ACC112 (cell line): ENCODE measurements at regions not wholly inside any gene's neighbourhood (a gene's known extent, or its start where the extent isn't known, plus 50 kb on each side); places are given as distances from the start of the nearest gene placed in this dataset.
"Not testable (repeated sequence)": the region's sequence is repeated elsewhere in the genome, so short reads cannot be mapped to it uniquely, and the experiment has no call there.

Experiments used
- H2AFZ ChIP-seq: fragments of 200-600 bp; sonication (generic); one replicate; pipeline ENCODE4 v1.6.0; 2017; ENCODE audit warnings: antibody characterized with exemption, low read length; ENCODE audit not compliant: unreplicated experiment
- H3K27ac ChIP-seq: fragments of 200-600 bp; sonication (generic); 2 replicates; pipeline ENCODE4 v1.5.1; 2014; ENCODE audit warnings: low read depth, mild to moderate bottlenecking, antibody characterized with exemption, low read length, moderate library complexity
- H3K27me3 ChIP-seq: fragments of 200-600 bp; sonication (generic); 2 replicates; pipeline ENCODE4 v1.6.1; 2014; ENCODE audit warnings: mild to moderate bottlenecking, antibody characterized with exemption, low read length, moderate library complexity, mixed read lengths; ENCODE audit not compliant: insufficient read depth
- H3K36me3 ChIP-seq: fragments of 200-600 bp; sonication (generic); 2 replicates; pipeline ENCODE4 v1.6.1; 2016; ENCODE audit warnings: mild to moderate bottlenecking, antibody characterized with exemption, low read length, moderate library complexity, mixed read lengths; ENCODE audit not compliant: insufficient read depth
- H3K4me1 ChIP-seq: fragments of 200-600 bp; sonication (generic); one replicate; pipeline ENCODE4 v1.6.1; 2016; ENCODE audit warnings: low read length, mixed read lengths; ENCODE audit not compliant: insufficient read depth, unreplicated experiment, control insufficient read depth
- H3K4me3 ChIP-seq: fragments of 200-600 bp; sonication (generic); 2 replicates; pipeline ENCODE4 v1.5.1; 2014; ENCODE audit warnings: mild to moderate bottlenecking, low read depth, low read length
- H3K79me2 ChIP-seq: fragments of 200-600 bp; sonication (generic); one replicate; pipeline ENCODE4 v1.6.0; 2016; ENCODE audit warnings: low read length; ENCODE audit not compliant: control insufficient read depth, unreplicated experiment, insufficient read depth

DNA sequence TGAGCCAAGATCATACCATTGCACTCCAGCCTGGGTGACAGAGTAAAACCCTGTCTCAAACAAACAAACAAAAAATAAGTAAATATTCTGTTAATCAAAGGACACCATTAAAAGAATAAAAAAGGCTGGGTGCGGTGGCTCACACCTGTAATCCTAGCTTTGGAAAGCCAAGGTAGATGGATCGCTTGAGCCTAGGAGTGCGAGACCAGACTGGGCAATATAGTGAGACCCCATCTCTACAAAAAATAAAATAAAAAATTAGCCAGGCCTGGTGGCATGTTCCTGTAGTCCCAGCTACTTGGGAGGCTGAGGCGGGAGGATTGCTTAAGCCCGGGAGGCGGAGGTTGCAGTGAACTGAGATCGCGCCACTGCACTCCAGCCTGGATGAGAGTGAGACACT is 84.1 kb downstream of the GLUL start:
- H3K27me3 ChIP-seq, H3K27ac ChIP-seq, H3K79me2 ChIP-seq: not testable (repeated sequence)

DNA sequence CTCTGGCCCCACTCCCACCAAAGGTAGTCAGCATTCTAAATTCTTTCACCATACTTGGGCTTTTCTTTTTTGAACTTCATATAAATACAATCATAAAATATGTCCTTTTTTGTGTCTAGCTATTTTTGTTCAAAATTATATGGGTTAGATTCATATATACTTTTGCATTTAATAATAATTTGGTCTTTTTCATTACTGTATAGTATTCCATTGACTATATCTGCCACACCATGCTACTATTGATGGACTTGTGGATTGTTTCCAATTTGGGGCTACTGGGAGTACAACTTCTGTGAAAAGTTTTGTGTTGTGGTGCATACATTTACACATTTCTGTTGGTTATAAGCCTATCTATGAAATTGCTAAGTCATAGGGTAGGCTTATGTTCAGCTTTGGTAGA is 85.7 kb downstream of the GLUL start:
- Histone ChIP-seq H3K27me3 (no peaks in the 10 kb centered on the region), H3K36me3 (no peaks in the 10 kb centered on the region), H3K79me2 (no peaks in the 10 kb centered on the region), H3K4me3 (no peak overlapping the region), H3K4me1 (no peaks in the 10 kb centered on the region), H2AFZ (no peak overlapping the region), H3K27ac (no peak overlapping the region)

More for the DNA sequence above, 84.1 kb downstream of the GLUL start:
- H3K36me3 ChIP-seq, H2AFZ ChIP-seq, H3K4me3 ChIP-seq, H3K4me1 ChIP-seq: not testable (repeated sequence)

DNA sequence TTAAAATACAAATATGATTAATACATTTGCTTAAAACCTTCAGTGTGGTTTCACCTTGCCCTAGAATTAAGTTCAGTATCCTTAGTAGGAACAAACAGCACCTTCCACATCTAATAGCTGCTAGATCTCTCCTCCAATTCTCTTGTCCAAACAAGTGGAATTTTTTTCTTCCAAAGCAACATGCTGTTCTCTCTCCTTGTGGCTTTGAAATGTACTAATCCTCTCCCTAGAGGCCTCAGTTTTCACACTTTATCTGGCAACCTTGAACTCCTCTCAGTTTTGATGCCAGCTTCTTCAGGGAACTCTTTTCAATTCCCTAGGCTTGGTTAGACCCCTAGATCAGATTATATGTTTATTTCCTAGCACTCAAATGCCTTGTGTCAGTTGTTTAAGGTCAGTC is 87.0 kb downstream of the GLUL start:
- Histone ChIP-seq H3K27ac (no peak overlapping the region), H3K36me3 (no peaks in the 10 kb centered on the region), H3K4me3 (no peak overlapping the region), H3K79me2 (no peaks in the 10 kb centered on the region), H3K27me3 (no peaks in the 10 kb centered on the region), H3K4me1 (no peaks in the 10 kb centered on the region), H2AFZ (no peak overlapping the region)

DNA sequence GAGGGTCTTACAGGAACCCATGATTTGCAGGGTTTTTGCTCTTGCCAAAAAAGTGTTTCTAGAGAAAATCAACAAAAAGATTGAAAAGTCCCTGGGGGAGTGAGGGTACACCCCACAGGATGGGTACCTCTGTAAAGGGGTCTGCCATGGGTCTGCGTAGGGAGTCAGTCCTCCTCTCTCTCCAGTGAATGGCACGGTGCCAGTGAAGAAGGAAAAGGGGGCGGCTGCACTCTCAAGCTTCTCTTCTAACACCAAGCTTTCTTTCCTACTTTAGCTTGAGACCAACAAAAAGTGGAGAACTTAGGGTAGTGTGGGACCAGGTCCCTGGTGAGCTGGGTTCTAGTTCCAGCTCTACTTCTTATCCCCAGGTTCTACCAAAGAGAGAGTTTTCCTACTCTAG is 87.4 kb downstream of the GLUL start:
- Histone ChIP-seq H3K4me1 (no peaks in the 10 kb centered on the region), H3K36me3 (no peaks in the 10 kb centered on the region), H3K27me3 (no peaks in the 10 kb centered on the region), H3K27ac (no peak overlapping the region), H3K79me2 (no peaks in the 10 kb centered on the region), H2AFZ (no peak overlapping the region), H3K4me3 (no peak overlapping the region)

DNA sequence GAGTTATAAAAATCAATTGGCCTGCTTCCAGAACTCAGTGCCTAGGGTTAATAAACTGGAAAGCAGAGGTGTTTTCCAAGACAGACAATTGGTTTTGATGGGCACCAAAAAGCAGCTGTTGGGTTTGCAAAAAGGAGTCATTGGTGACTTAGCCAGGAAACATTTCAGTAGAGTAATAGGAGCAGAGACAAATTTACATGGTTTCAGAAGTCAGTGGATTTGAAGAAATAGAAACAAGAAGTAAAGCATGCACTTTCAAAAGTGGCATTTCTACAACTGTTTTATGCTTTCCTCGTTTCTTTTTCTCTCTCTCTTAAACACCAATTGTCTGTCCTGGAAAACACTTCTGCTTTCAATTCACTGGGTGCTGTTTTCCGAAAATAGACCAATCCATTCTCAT is 87.8 kb downstream of the GLUL start:
- Histone ChIP-seq H3K27me3 (no peaks in the 10 kb centered on the region), H3K79me2 (no peaks in the 10 kb centered on the region), H2AFZ (no peak overlapping the region), H3K4me3 (no peak overlapping the region), H3K36me3 (no peaks in the 10 kb centered on the region), H3K4me1 (no peaks in the 10 kb centered on the region), H3K27ac (no peak overlapping the region)

DNA sequence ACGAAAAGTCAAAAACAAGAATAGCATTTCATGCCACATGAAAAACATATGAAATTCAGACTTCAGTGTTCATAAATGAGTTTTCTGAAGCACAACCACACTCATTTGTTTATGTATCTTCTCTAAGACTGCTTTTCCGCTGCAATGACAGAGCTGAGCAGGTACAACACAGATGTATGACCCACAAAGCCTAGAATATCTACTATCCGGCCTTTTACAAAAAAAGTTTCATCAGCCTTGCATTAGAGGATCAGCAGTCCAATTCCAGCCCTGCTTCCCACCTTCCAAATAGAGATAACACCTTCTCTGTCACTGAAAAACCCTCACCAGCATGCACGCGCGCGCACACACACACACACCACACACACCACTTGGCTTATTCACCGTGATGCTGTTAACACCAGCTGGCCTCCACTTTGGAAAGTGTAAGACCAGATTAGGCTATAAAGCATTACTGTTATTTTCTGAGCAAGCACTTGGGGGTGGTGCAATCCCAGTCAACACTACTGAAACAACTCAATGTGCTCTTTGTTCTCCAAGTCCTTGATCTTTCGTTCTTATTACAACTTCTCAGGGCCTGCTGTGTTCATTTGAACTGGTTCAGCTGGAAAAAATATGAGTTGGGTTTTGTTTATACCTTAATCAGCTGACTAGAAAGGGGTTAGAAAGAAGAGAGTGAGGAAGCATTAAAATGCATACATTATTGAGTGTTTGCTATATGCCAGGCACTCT is 90.0 kb downstream of the GLUL start:
- Histone ChIP-seq H3K79me2 (no peaks in the 10 kb centered on the region), H3K27me3 (no peaks in the 10 kb centered on the region), H3K36me3 (no peaks in the 10 kb centered on the region), H3K27ac (no peak overlapping the region), H3K4me3 (no peak overlapping the region), H3K4me1 (no peaks in the 10 kb centered on the region), H2AFZ (no peak overlapping the region)

DNA sequence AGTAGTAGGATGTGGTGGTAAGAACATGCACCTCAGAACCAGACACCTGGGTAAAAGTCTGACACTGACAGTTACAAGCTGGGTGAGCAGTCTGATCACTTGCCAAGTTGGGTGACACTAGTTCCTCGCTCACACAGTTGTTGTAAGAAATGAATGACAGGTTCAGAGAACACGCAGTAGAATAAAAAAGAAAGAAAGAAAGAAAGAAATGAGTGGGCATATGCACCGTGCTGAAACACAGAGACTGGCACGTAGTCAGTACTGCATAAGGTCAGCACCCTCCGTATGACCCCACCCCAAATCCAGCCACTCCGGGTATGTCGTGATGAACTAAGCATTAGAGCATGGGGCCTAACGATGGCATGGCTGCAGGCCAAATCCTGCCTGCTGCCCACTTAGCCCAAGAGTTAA is 90.6 kb downstream of the GLUL start:
- no peaks in the 10 kb centered on the region for H3K79me2 ChIP-seq
- no peaks in the 10 kb centered on the region for H3K4me1 ChIP-seq
- no peak overlapping the region for H3K4me3 ChIP-seq
- H3K27me3 ChIP-seq = no peaks in the 10 kb centered on the region
- no peak overlapping the region for H3K27ac ChIP-seq
- no peaks in the 10 kb centered on the region for H3K36me3 ChIP-seq
- H2AFZ ChIP-seq = no peak overlapping the region

DNA sequence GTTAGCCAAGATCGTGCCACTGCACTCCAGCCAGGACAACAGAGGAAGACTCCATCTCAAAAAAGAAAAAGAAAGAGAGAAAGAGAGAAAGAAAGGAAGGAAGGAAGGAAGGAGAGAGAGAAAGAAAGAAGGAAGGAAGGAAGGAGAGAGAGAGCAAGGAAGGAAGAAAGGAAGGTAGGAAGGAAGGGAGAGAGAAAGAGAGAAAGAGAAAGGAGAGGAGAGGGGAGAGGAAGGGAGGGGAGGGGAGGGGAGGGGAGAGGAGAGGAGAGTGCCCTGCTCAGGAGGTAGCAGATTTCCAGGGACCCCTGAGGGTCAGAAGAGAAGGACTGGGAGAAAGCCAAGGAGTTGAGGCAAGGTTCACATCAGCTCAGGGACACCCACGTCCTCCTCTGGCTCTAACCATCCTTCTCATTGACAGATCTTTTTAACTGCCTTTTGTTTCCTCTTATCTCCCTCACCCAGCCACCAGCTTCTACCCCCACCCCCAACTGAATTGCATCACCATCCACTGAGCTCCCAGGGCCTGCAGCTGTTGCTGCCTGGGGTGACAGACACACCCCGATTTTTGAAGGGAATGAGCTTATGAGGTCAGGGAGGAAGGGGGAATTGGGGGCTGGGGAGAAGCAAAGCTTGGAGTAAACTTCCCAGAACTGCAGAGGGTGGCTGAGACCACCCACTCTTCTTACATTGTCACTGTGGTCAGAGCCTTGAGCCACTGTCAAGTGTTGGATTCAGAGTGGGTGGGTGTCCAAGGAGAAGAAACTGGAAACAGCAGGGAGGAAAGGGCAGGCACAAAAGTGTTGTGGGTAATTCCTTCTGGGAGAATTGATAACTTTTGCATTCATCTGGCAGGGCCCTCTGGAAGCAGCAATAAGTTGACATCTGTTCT is 91.6 kb downstream of the GLUL start:
- H3K36me3 ChIP-seq = no peaks in the 10 kb centered on the region
- H2AFZ ChIP-seq = no peak overlapping the region
- no peaks in the 10 kb centered on the region for H3K27me3 ChIP-seq
- H3K79me2 ChIP-seq = no peaks in the 10 kb centered on the region
- no peaks in the 10 kb centered on the region for H3K4me1 ChIP-seq
- H3K27ac ChIP-seq = no peak overlapping the region
- no peak overlapping the region for H3K4me3 ChIP-seq

DNA sequence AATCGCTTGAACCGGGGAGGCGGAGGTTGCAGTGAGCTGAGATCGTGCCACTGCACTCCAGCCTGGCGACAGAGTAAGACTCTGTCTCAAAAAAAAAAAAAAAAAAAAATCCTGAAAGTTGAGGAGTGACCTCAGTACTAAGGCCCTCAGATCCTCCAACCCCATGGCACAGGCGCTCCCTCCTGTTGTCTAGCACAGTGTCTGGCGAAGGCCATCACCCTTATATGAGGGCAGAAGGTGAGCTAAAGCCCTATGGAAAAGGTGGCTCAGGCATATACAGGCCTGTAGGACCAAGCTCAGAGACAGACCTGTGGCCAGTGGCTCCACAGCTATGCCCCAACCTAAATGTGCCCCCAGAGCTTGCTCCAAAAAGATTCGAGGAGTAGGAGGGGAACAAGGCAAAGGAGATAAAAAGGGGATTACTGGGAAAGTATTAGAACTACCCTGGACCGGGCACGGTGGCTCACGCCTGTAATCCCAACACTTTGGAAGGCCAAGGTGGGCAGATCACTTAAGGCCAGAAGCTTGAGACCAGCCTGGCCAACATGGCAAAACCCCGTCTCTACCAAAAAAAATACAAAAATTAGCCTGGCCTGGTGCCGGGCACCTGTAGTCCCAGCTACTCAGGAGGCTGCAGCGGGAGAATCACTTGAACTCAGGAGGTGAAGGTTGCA is 92.4 kb downstream of the GLUL start:
- not testable (repeated sequence) for H3K36me3 ChIP-seq, H3K4me1 ChIP-seq, H3K79me2 ChIP-seq, H3K4me3 ChIP-seq, H3K27me3 ChIP-seq, H3K27ac ChIP-seq, H2AFZ ChIP-seq

DNA sequence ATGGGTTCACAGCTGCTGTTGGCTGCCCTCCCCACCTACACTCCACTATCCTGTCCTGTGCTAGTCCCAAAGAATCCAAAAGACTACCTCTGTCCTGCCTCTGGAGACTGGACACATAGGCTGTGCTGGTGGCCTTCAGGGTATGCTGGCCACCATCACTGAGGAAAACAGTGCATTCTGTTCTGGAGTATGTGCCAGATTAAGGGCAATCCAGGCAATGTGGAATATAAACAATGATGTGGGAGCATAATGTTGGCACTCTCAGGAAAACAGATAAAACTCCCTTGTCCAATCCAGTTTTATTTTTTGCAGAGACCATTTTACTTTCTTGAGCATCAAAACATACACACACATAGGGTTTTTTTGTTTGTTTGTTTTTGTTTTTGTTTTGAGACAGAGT is 94.3 kb downstream of the GLUL start:
- Histone ChIP-seq H3K27ac (no peak overlapping the region), H3K27me3 (no peaks in the 10 kb centered on the region), H3K4me1 (no peaks in the 10 kb centered on the region), H3K79me2 (no peaks in the 10 kb centered on the region), H2AFZ (no peak overlapping the region), H3K4me3 (no peak overlapping the region), H3K36me3 (no peaks in the 10 kb centered on the region)
